Limb (tissue), 2 donors: ENCODE measurements at regions not wholly inside any gene's neighbourhood (a gene's known extent, or its start where the extent isn't known, plus 50 kb on each side); places are given as distances from the start of the nearest gene placed in this dataset.
"Not testable (repeated sequence)": the region's sequence is repeated elsewhere in the genome, so short reads cannot be mapped to it uniquely, and the experiment has no call there.

Experiments
- DNase-seq, 2 donors: peaks; one replicate each; pipeline ENCODE4 v3.0.0-alpha.2; 2016; ENCODE audit errors: extremely low spot score in 2 of 2

DNA sequence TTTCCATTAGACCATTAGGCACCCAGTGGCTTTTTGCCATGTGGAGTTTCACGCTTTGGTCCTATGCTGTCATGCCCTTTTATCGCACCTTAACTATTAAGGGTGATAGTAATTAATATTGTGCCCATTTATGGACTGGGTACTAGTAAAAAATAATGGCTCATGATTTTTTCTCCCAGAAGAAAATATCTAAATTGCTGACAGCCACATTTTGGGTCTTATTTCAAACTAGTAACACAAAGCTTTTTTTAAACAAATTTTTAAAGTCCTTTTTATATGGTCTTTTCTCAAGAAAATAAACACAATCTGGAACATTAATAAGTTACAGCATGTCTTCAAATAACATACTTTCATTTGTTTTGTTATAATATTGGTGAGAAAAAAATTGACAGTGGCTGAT lies 179.7 kb downstream of the ANKRD7 start:
- no peak for DNase-seq

DNA sequence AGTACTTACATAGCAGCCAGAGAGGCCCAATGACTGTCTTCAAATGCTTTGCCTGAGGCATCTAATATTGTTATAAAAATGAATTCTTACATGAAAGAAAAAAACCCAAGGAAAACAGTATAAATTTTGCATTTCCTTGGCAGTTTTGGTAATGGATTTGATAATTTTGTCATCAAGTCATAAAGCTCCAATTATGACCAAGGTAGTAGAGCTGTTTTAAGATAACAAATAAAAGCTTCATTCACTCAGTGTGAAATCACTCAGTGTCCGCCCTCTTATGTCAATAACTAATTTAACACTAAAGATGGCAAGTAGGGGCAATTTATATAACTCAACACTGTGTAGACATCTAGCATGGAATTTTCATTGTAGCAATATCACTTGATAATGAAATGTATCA lies 193.9 kb downstream of the ANKRD7 start:
- no peak for DNase-seq

DNA sequence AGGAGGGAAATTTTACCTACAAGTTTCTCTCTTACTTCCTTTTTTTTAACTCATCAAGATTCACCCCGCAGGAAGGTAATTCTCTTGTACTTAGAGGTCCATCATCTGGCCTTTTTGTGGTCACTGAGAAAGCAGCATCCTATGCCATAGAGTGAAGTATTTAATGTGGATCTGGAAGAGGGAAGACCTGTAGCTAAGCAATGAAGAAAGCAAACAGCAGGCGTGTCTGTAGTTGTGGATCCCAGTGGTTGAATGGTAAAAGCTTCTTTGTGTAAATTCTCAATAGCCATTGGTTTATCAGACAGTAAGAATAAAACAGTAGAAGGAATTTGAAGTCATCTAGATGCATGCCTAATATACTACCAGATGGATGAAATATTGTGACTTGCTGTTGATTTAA lies 196.4 kb downstream of the ANKRD7 start:
- DNase-seq, result no peak

DNA sequence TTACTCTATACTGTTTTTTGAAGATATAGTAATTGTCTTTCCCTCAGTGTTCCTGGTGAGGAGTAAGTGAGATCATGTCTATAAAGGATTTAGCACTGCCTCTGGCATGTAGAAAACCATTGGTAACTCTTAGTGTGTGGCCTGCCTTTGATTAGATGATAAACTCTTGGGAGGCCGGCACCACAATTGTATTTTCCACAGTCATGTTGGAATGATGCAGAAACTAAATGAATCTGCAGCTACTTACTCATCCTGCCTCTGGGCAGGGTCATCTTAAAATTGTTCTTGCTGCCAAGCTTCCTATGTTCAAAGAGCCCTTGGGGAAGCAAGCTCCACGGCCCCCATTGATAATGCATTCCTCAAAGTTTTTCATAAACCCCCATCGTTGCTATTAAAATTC lies 204.6 kb downstream of the ANKRD7 start:
- no peak for DNase-seq

DNA sequence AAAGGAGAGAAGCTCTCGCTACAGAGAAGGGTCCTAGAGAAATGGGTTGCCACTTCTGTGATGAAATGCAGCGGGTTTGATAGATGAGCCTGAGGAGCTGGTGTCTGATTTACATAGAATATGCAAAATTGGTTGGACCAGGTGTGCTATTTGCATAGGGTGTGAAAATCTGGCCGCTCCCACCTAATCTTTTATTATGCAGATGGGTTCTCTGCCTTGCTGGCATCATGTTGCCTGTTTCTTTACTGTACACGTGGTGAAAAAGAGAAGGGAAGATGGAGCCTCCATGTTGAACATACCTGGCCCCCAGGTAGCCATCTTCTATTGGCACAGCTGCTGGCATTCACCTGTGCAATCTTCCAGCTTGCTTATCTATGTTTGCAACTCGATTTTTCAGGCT lies 212.2 kb downstream of the ANKRD7 start:
- no peak for DNase-seq

DNA sequence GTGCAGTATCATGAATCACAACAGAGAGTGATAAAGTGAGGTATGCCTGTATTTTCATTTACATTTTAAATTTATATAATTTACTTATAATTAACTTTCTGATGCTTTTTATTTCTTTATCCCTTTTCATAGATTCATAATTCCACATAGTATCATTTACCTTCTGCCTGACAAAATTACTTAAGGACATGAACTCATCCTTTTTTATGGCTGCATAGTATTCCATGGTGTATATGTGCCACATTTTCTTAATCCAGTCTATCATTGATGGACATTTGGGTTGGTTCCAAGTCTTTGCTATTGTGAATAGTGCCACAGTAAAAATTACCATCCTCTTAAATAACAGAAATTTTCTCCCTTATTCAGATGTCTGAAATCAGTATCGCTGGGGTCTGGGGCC lies 224.5 kb downstream of the ANKRD7 start:
- DNase-seq, result not testable (repeated sequence)

DNA sequence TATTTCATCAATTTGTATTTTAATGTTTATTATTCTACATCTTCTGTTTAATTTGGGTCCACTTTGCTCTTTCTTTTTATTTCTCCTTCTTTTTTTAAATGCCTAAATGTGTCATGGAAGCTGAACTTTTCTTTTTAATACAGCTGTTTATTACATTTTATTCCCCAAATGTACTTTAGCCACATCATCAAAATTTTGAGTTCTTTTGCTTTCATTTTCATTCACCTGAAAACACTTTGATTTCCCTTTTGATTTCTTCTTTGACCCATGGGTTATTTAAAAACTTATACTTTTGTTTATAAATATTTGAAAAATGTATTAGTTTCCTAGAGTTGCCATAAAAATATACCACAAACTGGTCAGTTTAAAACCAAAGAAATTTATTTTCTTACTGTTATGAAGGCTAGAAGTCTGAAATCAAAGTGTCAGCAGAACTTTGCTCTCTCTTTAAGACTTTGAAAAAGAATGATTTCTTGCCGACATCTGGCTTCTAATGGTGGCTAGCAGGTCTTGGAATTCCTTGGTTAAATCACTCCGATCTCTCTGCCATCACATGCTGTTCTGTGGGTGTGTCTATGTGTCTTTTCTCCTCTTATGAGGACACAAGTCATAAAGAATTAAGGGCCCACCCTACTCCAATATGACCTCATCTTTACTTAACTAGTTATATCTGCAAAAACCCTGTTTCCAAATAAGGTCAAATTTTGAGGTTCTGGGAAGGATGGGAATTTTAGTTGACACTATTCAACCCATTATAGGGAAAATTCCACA lies 225.5 kb downstream of the ANKRD7 start:
- DNase-seq, result no peak

DNA sequence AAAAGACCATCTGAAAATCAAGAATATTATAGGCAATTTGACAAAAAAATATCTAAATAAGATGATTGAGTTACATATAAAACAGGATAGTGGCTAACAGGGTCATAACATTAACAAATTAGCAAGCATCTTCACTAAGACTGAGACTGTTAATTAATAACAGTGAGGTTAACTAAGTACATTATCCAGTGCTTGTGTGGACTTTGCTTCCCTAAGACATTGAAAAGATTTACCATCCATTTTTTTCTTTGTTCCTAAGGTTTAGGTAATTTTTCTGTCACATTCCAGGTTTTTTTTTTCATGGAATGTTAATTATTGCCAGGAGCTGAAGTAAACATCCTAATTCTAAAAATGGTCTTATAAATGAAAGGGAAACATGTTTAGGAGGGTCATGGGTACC lies 227.6 kb downstream of the ANKRD7 start:
- DNase-seq, result no peak

DNA sequence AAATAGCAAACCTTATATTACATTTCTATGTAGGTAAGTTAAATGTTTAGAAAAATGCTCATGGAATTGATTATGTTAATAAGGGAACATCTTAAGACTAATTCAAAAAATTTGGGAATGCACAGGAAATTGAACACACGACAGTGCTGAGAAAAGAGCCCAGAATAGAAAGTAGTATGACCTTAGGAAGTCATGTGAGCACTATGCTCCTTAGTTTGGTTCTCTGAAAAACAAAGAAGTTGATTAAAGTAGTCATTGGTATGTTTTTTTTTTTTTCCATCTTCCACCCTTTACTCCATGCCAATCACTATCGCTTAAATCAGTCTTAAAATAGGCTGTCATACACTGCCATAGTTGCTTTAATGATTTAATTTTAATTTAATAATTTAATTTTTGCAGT lies 242.9 kb downstream of the ANKRD7 start:
- DNase-seq, result no peak

DNA sequence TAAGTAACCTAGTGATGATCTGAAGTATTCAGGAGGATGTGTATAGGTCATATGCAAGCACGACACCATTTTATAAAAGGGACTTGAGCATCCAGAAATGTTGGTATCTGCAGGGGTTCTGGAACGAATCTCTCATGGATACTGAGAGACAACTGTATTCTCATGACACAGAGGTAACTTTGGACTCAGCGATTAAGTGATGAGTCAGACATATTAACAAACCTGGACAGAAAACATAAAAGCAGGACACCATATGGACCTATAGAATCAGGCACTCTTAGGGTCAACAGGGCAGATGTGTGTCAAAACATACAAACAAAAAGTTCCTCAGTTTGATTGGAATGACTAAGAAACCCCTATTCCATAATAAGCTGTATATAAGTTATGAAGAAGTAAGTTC lies 248.1 kb downstream of the ANKRD7 start:
- no peak for DNase-seq

DNA sequence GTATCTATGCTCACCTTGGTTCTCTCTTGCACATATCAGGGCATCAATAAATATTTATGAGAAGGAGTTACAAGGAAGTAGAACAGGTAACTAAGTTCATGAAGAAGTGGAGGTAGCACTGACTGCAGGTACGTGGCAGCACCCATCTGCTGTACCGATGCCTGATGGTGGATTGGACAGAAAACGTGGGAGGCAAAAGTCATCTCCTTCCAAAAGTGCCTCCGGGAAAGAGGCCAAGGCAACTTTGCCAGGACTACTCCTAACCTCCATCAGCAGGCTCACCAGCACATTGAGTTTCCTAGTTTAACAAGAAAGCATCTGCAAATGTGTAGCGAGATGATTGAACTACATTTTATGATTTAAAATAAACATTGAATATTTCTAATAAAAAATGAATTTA lies 248.8 kb downstream of the ANKRD7 start:
- no peak for DNase-seq

DNA sequence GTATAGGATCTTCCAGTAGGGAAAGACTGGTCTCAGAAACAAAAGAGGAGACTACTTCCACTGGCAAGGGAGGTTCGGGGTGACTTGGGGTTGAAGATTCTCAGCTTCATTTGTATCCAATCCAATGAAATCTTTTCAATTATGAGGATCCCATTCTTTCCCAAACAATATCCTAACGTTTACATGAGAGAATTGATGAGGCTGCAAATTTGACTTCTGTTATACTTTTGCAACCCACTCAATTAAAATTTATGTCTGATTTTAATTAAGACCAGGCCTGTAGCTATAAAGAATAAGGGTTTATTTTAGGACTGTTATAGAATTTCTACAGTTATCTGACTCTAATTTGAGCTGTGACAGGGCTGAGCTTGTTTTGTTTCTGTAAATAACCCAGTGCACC lies 251.5 kb downstream of the ANKRD7 start:
- no peak for DNase-seq

DNA sequence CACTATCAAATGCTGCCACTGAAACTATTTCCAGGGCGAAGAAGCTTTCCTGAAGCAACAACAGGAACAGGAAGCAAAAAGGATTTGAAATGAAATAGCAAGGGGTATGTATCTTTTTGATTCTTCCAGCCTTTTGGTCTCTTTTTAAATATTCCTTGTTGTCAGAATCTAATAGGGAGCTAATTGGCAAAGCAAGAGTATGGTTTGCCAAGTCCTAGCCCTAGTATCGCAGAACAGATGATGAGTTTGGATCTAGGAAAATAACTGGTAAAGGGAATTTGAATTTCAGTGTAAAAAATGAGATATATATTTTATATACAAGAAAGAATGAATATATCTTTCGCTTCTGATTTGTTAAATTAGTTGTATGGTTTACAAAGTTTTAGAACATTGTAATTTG lies 252.5 kb downstream of the ANKRD7 start:
- DNase-seq, result no peak

DNA sequence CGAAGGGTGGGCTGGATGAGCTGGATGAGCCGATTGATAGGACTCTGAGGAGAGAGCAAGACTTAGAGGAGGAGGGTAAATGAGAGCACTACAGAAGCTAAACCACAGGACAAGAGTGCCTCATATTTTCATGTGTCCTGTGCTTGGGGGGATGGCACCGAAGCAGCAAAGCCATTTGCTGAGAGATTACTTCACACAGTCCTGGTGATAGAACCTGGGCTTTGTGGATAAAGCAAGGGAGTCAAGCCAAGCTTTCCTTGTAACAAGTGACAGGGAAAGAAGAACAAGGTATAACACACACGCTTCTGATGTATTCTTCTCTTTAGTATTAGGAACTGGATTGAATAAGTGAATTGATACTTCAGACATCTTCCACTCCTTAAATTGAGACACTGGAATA lies 253.7 kb downstream of the ANKRD7 start:
- DNase-seq, result no peak

DNA sequence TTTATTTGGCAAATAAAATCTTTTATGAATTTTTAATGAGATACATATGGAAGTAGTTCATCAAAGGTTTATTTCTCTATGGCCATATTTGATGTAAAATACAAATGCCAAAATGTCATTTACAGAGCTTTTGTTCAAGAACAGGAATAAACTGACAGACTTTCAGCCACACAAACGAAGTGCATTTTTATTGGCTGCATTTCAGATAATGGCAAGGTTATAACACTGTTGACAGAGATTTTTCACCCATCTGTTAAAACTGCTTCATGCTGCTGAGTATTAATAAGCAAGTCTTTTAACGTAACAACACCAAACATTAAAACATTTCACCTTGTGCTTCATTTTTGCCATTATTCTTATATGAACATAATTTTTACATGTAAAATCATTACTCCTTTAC lies 254.4 kb downstream of the ANKRD7 start:
- DNase-seq, result no peak

DNA sequence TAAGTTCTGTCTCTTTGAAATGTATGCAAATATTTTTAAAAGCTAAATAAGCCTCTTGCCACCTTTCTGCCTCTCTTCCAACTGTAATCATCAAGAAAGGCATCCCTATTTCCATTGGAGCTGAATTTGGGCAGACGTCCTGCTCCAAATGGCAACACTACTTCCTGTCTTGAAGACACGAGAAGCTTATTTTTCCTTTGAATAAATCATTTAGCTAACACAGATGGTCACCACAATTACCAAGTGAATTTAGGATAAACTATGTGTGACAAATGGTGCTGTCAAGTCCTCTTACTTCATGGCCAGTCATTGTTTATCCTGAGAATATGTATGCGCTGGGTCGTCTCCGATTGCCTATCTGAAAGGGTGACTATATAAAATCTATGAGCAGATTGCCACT lies 268.0 kb downstream of the ANKRD7 start:
- no peak for DNase-seq

DNA sequence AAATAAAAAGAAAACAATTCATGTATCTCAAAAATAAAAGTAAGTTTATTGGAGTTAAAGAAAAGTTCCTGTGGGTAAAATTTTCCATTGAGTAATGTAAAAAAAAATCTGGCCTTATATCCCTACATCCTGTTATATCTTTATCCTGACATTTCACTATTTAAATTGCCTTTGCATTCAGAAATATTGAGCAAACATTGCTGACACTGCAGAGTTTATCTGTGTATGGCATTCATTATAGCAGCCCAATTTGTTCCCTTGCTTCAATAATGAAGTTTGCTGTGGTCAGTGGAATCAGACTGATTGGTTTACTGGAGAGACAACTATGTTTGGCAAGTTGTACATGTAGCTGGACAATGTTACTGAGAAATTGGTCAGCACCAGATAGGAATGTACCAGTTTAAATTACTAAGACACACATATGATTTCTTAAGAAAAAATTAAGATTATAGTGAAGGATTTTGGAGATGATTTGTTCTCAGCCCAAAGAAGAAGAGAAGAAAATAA lies 271.7 kb downstream of the ANKRD7 start:
- no peak for DNase-seq

DNA sequence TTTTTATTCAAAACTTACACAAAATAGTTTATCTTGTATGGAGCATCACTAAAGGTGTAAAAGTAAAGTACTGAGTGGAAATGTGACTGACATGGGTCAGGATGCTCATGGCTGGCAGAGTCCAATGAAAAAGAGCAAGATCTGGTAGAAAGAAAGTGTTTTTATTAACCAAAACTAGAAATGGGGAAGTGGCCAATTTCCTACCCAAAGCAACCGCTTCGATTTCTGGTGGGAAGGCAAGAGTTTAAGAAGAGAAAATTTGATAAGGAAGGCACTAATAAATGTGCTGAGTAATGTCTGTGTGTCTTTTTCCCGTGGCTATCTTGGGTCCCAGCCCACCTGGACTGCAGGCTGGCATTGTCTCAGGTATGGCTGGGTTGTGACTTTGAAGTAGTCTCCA lies 277.7 kb downstream of the ANKRD7 start:
- DNase-seq, result no peak

DNA sequence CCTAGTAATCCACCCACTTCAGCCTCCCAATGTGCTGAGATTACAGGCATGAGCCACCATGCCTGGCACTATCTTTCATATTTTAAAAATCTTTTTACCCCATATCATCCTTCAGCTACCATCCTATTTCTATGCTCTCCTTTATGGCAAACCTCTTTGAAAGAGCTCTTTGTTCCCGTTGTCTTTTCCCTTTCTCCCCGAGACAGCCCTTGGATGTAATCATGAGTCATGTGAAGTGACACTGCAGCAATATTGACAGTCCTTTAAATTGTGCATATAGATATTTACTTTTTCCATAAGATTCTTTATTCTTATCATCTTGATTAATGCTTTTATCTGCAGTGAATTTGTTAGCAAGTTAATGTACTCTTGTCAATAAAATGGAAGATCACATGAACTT lies 286.6 kb downstream of the ANKRD7 start:
- DNase-seq, result no peak

DNA sequence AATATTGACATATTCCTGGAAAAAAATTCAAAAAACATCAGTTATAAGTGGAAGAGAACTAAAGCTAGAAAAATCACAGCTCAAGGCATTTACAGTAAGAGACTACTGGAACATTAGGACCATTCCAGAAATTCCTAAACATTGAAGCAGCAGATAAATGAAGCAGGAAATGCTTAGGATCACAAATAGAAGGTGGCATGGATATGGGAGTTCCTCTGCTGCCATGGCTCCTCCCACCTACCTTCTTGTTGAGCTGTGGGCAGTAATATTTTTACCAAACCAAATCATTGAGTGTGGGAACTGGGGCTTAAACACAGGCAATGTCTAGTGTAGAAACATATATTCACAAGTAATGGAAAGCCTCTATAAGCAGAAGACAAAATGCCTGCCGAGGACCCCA lies 292.8 kb downstream of the ANKRD7 start:
- no peak for DNase-seq

DNA sequence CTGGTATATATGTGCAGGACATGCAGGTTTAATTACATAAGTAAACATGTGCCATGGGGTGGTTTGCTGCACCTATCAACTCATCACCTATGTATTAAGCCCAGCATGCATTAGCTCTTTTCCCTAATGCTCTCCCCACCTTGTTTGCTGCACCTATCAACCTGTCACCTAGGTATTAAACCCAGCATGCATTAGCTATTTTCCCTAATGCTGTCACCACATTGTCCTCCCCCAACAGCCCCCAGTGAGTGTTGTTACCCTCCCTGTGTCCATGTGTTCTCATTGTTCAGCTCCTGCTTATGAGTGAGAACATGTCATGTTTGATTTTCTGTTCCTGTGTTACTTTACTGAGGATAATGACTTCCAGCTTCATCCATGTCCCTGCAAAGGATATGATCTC lies 300.5 kb downstream of the ANKRD7 start:
- DNase-seq, result no peak

DNA sequence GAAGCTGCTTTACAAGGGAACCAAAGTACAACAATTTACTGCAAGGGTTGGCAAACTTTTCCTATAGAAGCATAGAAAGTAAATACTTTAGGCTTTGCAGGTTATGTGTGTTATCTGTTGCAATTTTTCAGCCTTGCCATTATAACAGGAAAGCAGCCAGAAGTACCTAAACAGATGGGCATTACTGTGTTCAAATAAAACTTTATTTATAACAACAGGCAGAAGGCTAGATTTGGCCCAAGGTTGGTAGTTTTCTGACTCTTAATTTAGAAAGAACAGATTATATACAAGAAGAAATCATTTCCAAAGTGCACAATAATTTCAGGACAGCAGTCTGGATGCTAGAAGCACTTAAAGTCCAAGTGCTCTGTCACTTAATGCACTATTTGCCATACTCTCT lies 307.1 kb downstream of the ANKRD7 start:
- DNase-seq, result no peak

DNA sequence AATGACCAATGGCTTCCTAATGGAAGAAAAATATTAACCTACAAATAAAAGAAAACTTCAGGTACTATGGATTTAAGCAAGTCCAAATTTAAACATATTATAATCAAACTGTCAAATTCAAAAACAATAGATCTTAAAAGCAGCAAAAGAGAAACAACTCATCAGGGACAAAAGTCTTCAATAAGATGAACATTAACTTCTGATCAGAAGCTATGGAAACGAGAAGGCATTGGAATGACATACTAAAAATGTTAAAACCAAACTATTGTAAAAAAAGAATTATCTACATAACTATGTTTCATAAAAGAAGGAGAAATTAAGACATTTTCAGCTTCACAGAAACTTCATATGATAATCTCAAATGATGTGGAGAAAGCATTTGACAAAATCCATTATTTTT lies 334.7 kb downstream of the ANKRD7 start:
- DNase-seq, result no peak

DNA sequence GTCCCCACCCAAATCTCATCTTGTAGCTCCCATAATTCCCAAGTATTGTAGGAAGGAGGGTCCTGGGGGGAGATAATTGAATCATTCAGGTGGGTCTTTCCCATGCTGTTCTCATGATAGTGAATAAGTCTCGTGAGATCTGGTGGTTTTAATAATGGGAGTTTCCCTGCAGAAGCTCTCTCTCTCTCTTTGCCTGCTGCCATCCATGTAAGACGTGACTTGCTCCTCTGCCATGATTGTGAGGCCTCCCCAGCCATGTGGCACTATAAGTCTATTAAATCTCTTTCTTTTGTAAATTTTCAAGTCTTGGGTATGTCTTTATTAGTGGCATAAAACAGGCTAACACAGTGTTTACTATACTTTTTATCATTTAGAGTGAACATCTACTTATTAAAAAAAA lies 338.8 kb downstream of the ANKRD7 start:
- no peak for DNase-seq
